Gastrocnemius medialis (tissue), 4 donors: ENCODE measurements at regions not wholly inside any gene's neighbourhood (a gene's known extent, or its start where the extent isn't known, plus 50 kb on each side); places are given as distances from the start of the nearest gene placed in this dataset.

Experiments used
- POLR2A ChIP-seq, 2 donors: fragments of 450-650 bp; IDR thresholded peaks; one replicate each; pipeline ENCODE4 v1.6.1; 2017; ENCODE audit warnings: antibody characterized with exemption in 2 of 2, mild to moderate bottlenecking in 2 of 2, moderate library complexity in 2 of 2
- TF ChIP-seq, protein P1 (sequence below), 5 experiments: fragments of 450-650 bp in 3 of 5; fragments of 200-600 bp in 2 of 5; sonication (generic) in 2 of 5; IDR thresholded peaks in 4 of 5; conservative IDR thresholded peaks in 1 of 5; 1 replicate in 4 of 5; 2 replicates in 1 of 5; pipeline ENCODE4 v1.5.1; 2016 to 2019; ENCODE audit warnings: antibody characterized with exemption in 5 of 5, mild to moderate bottlenecking in 3 of 5, moderate library complexity in 3 of 5

DNA sequence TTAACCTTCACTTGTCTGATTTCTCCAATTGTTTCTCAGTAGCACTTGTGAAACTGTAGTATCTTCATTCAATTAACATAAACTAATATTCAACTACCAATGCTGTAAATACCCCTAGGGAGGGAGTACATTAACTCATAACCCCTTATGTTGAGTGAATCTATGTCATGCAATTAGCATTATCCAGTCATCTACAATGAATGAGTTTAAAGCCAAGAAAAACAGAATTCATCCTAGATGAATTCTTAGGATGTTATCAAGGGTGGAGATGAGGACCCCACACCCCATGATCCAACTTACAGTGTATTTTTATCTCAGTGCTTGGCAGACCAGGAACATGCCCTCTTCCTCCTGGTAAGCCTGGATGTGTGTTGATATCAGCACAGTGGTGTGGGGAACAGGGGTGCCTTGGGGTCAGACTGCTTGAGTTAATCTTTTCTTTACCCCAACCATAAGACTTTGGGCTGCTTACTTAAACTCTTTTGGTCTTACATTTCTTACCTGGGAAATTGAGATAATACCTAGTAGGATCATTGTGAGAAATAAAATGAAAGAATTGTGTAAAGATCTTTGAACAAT is 62.1 kb upstream of the SCOC start:
- TF ChIP-seq, protein P1, sequence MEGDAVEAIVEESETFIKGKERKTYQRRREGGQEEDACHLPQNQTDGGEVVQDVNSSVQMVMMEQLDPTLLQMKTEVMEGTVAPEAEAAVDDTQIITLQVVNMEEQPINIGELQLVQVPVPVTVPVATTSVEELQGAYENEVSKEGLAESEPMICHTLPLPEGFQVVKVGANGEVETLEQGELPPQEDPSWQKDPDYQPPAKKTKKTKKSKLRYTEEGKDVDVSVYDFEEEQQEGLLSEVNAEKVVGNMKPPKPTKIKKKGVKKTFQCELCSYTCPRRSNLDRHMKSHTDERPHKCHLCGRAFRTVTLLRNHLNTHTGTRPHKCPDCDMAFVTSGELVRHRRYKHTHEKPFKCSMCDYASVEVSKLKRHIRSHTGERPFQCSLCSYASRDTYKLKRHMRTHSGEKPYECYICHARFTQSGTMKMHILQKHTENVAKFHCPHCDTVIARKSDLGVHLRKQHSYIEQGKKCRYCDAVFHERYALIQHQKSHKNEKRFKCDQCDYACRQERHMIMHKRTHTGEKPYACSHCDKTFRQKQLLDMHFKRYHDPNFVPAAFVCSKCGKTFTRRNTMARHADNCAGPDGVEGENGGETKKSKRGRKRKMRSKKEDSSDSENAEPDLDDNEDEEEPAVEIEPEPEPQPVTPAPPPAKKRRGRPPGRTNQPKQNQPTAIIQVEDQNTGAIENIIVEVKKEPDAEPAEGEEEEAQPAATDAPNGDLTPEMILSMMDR (IDR thresholded peaks at IDR 0.05 in 4 of 5, conservative IDR thresholded peaks at IDR 0.05 in 1 of 5): no peak
- no peak for TF ChIP-seq POLR2A (IDR thresholded peaks at IDR 0.05)
